NCI-H1092 (cell line): ENCODE measurements at regions not wholly inside any gene's neighbourhood (a gene's known extent, or its start where the extent isn't known, plus 50 kb on each side); places are given as distances from the start of the nearest gene placed in this dataset.
"Not testable (repeated sequence)": the region's sequence is repeated elsewhere in the genome, so short reads cannot be mapped to it uniquely, and the experiment has no call there.

Source experiments
- DNase-seq: peaks from one replicate; lab custom pipeline; 2025; lab: John Stamatoyannopoulos, UW

GRCh38 chr4:12579172-12579571 is 905.0 kb downstream of the RAB28 start:
- no peak for DNase-seq

GRCh38 chr4:12576409-12576808 is 907.7 kb downstream of the RAB28 start:
- DNase-seq, result no peak

GRCh38 chr4:12573716-12574115 is 910.4 kb downstream of the RAB28 start:
- DNase-seq, result no peak

- no peak for DNase-seq
Observed at GRCh38 chr4:12562476-12563140, 921.5 kb downstream of the RAB28 start.

- DNase-seq, result no peak
Observed at GRCh38 chr4:12562021-12562420, 922.1 kb downstream of the RAB28 start.

GRCh38 chr4:12555011-12555410 is 929.1 kb downstream of the RAB28 start:
- no peak for DNase-seq

- no peak for DNase-seq
Observed at GRCh38 chr4:12548678-12549077, 935.5 kb downstream of the RAB28 start.

- no peak for DNase-seq
Observed at GRCh38 chr4:12545812-12546211, 938.3 kb downstream of the RAB28 start.

GRCh38 chr4:12538162-12538561 is 946.0 kb downstream of the RAB28 start:
- DNase-seq, result no peak

GRCh38 chr4:12534684-12535083 is 949.5 kb downstream of the RAB28 start:
- DNase-seq, result no peak

- no peak for DNase-seq
Observed at GRCh38 chr4:12519426-12519825, 964.7 kb downstream of the RAB28 start.

- DNase-seq, result no peak
Observed at GRCh38 chr4:12507868-12508481, 976.2 kb downstream of the RAB28 start.

GRCh38 chr4:12500409-12500808 is 983.7 kb downstream of the RAB28 start:
- no peak for DNase-seq

GRCh38 chr4:12499693-12500092 is 984.4 kb downstream of the RAB28 start:
- no peak for DNase-seq

GRCh38 chr4:12495211-12495610 is 988.9 kb downstream of the RAB28 start:
- DNase-seq, result no peak

- DNase-seq, result no peak
Observed at GRCh38 chr4:12492730-12493393, 991.3 kb downstream of the RAB28 start.

- DNase-seq, result no peak
Observed at GRCh38 chr4:12488672-12489071, 995.5 kb downstream of the RAB28 start.

GRCh38 chr4:12487000-12487399 is 997.1 kb downstream of the RAB28 start:
- no peak for DNase-seq

- no peak for DNase-seq
Observed at GRCh38 chr4:12472087-12472486, 1012.1 kb downstream of the RAB28 start.

GRCh38 chr4:12471193-12471592 is 1012.9 kb downstream of the RAB28 start:
- DNase-seq, result no peak

GRCh38 chr4:12461576-12461975 is 1022.6 kb downstream of the RAB28 start:
- DNase-seq, result not testable (repeated sequence)

GRCh38 chr4:12459126-12459525 is 1025.0 kb downstream of the RAB28 start:
- no peak for DNase-seq

GRCh38 chr4:12458621-12459020 is 1025.5 kb downstream of the RAB28 start:
- DNase-seq, result no peak
